HL-60/S4 (cell line): ENCODE measurements at regions not wholly inside any gene's neighbourhood (a gene's known extent, or its start where the extent isn't known, plus 50 kb on each side); places are given as distances from the start of the nearest gene placed in this dataset.
"Not testable (repeated sequence)": the region's sequence is repeated elsewhere in the genome, so short reads cannot be mapped to it uniquely, and the experiment has no call there.

Experiments
- in situ Hi-C: fragments of 300-500 bp; cut with MboI; formaldehyde crosslinking; loops from 2 replicates; pipeline ENCODE4 v1.14.3; 2022; ENCODE audit warnings: low sequenced_read_pairs

DNA sequence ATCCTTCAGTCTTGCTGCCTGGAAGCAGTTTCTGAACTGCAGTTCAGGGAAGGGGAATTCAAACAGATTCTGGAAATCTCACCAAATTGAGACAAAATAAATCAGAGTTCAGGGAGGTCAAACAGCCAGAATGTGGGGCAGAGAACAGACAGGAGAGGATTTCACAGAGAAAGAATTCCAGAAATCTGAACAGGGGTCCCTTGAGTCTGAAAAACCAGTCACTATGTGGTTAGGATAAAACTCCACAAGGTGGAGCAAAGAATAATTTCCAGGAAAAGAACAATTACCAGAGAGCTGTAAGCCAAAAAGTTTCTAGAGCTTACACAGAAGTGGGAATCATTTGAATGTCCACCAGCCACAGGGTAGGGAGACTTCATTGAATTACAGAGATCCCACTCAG, 84.7 kb downstream of the URB2 start:
- in situ Hi-C loops, result no loop called here

DNA sequence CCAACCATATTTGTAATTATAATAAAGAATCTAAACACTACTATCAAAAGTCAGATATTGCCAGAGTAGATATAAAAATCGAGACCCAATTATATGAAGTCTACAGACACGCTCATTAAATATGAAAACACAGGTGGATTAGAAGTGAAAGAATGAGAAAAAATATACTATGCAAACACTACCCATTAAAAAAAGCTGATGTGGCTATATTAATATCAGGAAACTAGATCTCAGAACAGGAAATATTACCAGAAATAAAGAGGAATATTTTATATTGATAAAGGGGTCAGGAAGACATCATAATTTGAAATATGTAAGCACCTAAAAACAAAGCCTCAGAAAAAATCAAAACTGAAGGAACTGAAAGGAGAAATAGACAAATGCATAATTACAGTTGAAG, 88.3 kb downstream of the URB2 start:
- in situ Hi-C loops, result no loop called here

- in situ Hi-C loops, result no loop called here
Observed at GRCh38 chr1:229714964-229715603, 89.0 kb downstream of the URB2 start.

- in situ Hi-C loops, result no loop called here
Observed at GRCh38 chr1:229716069-229716468, 90.0 kb downstream of the URB2 start.

GRCh38 chr1:229716704-229717103, 90.7 kb downstream of the URB2 start:
- in situ Hi-C loops, result no loop called here

GRCh38 chr1:229717786-229718576, 91.9 kb downstream of the URB2 start:
- in situ Hi-C loops, result no loop called here

DNA sequence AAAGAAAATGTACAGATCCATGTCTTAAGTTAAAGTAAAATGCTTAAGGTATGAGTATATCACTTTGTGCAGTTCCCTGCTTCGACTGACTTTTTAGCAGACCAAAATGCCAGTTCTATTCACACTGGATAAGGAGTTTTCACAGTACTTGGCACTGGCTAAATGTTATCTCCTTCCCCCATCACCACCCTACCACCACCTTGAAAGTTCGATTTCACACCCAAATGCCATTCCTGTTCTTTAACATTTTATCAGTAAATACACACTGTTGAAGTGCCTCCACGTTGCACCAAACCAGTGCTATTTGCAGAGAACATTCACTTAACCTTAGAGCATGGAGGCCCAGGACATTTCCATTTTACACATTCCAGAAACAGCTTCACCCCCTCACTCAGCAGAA, 100.0 kb downstream of the URB2 start:
- in situ Hi-C loops, result no loop called here

GRCh38 chr1:229729916-229730315, 103.9 kb downstream of the URB2 start:
- in situ Hi-C loops, result no loop called here

DNA sequence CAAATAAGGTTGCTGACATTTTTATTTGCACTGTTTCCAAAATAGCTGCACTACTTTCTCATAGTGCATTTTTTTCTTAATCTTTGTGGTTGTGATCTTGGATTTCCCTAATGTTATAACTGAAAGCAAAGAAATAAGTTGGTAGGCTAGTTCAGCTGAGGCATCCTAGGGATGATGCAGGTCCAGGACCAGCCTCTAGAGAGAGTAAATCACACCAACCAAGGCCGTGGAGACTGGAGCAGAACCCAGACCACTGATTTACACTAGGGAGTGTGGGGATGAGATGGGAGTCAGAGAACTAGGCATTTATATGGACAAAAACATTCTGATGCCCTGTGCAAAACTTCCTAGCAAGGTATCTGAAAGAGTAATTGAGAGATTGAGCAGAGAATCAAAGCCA, 104.5 kb downstream of the URB2 start:
- in situ Hi-C loops, result no loop called here

- in situ Hi-C loops, result no loop called here
Observed at GRCh38 chr1:229732061-229732460, 106.0 kb downstream of the URB2 start.

DNA sequence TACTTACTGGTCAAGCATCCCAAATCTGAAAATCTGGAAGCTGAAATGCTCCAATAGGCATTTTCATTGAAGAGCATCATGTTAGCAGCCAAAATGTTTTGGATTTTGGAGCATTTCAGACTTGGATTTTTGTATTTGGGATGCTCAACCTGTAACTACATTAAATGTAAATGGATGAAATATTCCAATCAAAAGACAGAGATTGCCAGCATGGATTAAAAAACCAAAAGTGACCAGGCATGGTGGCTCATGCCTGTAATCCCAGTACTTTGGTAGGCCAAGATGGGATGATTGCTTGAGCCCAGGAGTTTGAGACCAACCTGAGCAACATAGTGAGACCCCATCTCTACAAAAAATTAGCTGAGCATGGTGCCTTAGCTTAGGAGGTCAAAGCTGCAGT, 110.3 kb downstream of the URB2 start:
- in situ Hi-C loops, result no loop called here

DNA sequence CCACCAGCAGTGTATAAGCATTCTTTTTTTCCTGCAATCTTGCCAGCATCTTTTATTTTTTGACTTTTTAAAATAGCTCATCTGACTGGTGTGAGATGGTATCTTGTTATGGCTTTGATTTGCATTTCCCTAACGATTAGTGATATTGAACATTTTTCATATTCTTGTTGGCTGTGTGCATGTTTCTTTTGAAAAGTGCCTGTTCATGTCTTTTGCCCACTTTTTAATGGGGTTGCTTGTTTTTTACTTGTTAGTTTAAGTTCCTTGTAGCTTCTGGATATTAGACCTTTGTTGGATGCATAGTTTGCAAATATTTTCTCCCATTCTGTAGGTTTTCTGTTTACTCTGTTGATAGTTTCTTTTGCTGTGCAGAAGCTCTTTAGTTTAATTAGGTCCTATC, 116.6 kb downstream of the URB2 start:
- in situ Hi-C loops, result not testable (repeated sequence)

- in situ Hi-C loops, result no loop called here
Observed at GRCh38 chr1:229749992-229750391, 123.9 kb downstream of the URB2 start.

DNA sequence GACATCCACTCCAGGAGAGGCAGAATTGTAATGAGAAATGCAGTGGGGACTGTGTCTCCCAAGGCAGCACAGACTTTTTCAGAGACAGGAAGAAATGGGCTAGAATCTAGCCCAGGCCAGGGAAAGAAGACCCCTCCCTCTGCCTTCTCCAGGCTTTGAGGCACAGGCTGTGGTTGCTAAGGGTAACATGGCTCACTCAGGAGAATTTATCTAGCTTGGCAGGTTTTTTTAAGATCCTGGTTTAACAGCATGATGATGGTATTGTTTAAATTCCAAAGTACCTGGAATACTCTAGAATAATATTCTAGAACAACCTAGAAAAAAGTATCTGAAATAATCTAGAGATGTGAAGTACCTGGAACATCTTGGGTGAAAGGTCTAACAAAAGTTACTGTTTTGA, 125.6 kb downstream of the URB2 start:
- in situ Hi-C loops, result no loop called here

GRCh38 chr1:229752679-229753078, 126.6 kb downstream of the URB2 start:
- in situ Hi-C loops, result no loop called here

GRCh38 chr1:229753764-229754551, 127.9 kb downstream of the URB2 start:
- in situ Hi-C loops, result no loop called here

DNA sequence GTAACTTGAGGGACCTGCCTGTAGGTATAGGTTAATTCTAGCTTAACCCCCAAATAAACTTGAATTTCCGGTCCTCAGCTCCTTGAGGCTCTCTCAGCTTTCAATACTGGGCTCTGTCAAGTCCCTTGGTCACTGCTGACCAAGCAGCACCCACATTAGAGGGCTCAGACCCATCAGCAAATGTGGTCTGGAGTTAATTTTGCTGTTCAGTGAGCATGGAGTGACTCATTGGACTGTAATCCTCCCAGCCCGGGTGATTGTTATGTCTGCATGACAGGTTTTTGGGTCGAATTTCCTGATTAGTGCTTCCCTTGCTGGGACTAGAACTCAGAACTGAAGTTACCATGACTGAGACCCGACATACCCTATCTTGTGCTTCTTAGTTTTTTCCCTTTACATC, 130.6 kb downstream of the URB2 start:
- in situ Hi-C loops, result no loop called here

DNA sequence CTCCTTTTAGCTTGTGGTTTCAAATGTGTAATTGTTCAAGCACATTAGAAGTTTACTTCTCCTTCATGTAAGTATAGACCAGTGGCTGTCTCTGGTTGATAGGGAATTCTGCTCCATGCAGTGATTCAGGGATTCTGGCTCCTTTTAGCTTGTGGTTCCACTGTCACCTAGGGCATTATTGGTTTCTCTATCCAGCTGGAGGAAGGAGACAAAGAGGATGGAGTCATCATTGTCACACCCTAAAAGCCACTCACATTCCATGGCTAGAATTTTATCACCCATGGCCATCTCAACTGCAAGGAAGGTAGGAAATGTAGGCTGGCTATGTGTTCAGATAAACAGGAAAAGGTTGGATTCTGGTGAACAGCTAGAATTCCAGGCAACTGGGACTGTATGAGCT, 131.2 kb downstream of the URB2 start:
- in situ Hi-C loops, result no loop called here

- in situ Hi-C loops, result no loop called here
Observed at GRCh38 chr1:229758101-229759036, 132.3 kb downstream of the URB2 start.

DNA sequence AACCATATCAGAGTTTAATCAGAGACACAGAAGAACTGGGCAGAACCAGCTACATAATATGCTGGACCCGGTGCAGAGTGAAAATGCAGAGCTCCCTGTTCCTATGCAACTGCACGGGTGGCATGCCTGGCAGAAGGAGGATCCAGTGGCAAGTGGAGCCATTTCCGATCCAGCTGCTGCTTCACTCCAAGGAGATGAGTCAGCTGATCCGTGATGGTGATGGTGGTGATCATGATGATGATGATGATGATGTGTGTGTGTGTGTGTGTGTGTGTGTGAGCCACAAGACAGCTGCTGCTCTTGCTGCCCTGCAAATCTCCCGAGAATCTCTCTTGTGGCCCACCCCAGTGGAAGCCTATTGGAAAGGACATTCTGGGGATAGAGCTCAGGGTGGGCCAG, 133.0 kb downstream of the URB2 start:
- in situ Hi-C loops, result no loop called here

- in situ Hi-C loops, result no loop called here
Observed at GRCh38 chr1:229759586-229759985, 133.5 kb downstream of the URB2 start.
